Heart left ventricle (tissue), 16 donors: ENCODE measurements at regions not wholly inside any gene's neighbourhood (a gene's known extent, or its start where the extent isn't known, plus 50 kb on each side); places are given as distances from the start of the nearest gene placed in this dataset.

ENCODE experiments used
- ATAC-seq, 4 donors: fragments of 200-7000 bp; cut with Tn5 transposase; one replicate each; pipeline ENCODE4 v1.9.1; 2020 to 2022; ENCODE audit warnings: moderate library complexity in 4 of 4, mild to moderate bottlenecking in 3 of 4, moderate number of reproducible peaks in 1 of 4
- DNase-seq, 5 donors: peaks; one replicate each; pipeline ENCODE4 v3.0.0-alpha.2; 2020
- H3K27ac ChIP-seq, 12 donors: fragments of 200-600 bp; sonication (generic) in 4 of 12; one replicate each; pipeline versions ENCODE4 v1.5.0 to v1.8.0; 2016 to 2022; ENCODE audit warnings: mild to moderate bottlenecking in 2 of 12
- H3K27me3 ChIP-seq, 9 donors: fragments of 200-600 bp; sonication (generic) in 2 of 9; one replicate each; pipeline versions ENCODE4 v1.5.1 to v1.8.0; 2016 to 2022; ENCODE audit warnings: mild to moderate bottlenecking in 3 of 9
- H3K36me3 ChIP-seq, 9 donors: fragments of 200-600 bp; sonication (generic) in 2 of 9; one replicate each; pipeline versions ENCODE4 v1.5.0 to v1.8.0; 2018 to 2022; ENCODE audit warnings: mild to moderate bottlenecking in 2 of 9
- H3K4me1 ChIP-seq, 12 donors: fragments of 200-600 bp; sonication (generic) in 4 of 12; one replicate each; pipeline versions ENCODE4 v1.5.0 to v1.8.0; 2016 to 2022; ENCODE audit warnings: mild to moderate bottlenecking in 3 of 12
- H3K4me3 ChIP-seq, 12 donors: fragments of 200-600 bp; sonication (generic) in 4 of 12; one replicate each; pipeline versions ENCODE4 v1.5.0 to v1.8.0; 2017 to 2022; ENCODE audit warnings: mild to moderate bottlenecking in 9 of 12, moderate library complexity in 4 of 12
- H3K9me3 ChIP-seq, 12 donors: fragments of 200-600 bp; sonication (generic) in 4 of 12; one replicate each; pipeline versions ENCODE4 v1.5.0 to v1.8.0; 2016 to 2022; ENCODE audit warnings: mild to moderate bottlenecking in 1 of 12
- CTCF ChIP-seq, 12 donors: fragments of 200-600 bp; sonication (generic) in 4 of 12; IDR thresholded peaks; one replicate each; pipeline versions ENCODE4 v1.5.0 to v1.8.0; 2018 to 2022; ENCODE audit warnings: antibody characterized with exemption in 12 of 12, mild to moderate bottlenecking in 5 of 12
- POLR2A ChIP-seq, 2 donors: fragments of 450-650 bp; IDR thresholded peaks; one replicate each; pipeline ENCODE4 v1.6.1; 2017; ENCODE audit warnings: antibody characterized with exemption in 2 of 2, mild to moderate bottlenecking in 2 of 2, moderate library complexity in 2 of 2
- WGBS, 4 donors: extraction: QIAGEN DNeasy Blood & Tissue Kit in 2 of 4; methylation state at CpG; one replicate each; pipeline versions ENCODE4 v1.1.5 to v1.1.7; 2013 to 2018; 5-methylcytosine and 5-hydroxymethylcytosine counted together
- intact Hi-C, 10 donors: fragments of 100-400 bp; cut with DNase I; formaldehyde crosslinking; loops; one replicate each; pipeline versions ENCODE4 v1.11.1 to v1.14.2; 2022
- donor health status: ischemic (EF 13 %, LVEDD 7.1; RV severe dilation, severe dysfunction).
- donor health status: healthy with polysubstance abuse.
- donor health status: DM: no; HTN: yes; CAD: no.
- donor health status: DM: no; HTN: no; CAD: no.
- donor health status: ischemic (EF 25% LVEDD 6.9; RV normal size, moderate dysfunction).
- donor health status: ischemic (EF 25% LVEDD 5.7; RV mildly dilated, moderate dysfunction).
- donor health status: healthy.
- donor health status: DM: yes; HTN: yes; CAD: no.
- donor health status: ischemic (EF 35%, LVEDD 5.7; RV mildly dilated, moderate dysfunction).
- donor health status: nonischemic (EF 11% LVEDD 7.7; RV severe dilation, severe dysfunction).
- donor health status: DM: yes; HTN: yes; CAD: no.
- donor health status: PGD.
- donor health status: ischemic (EF 29% LVEDD 5.4; RV normal size, mild dysfunction).
- donor health status: nonischemic (EF 23%, LVEDD 6.1; RV moderate dilation, normal function).

GRCh38 chr15:45892182-45892581 lies 257.4 kb downstream of the SQOR start:
- intact Hi-C loops = no loop called here
- TF ChIP-seq POLR2A (IDR thresholded peaks at IDR 0.05) = no peak
- H3K4me1 ChIP-seq = peaks cover 0 to 11% (median 0%) of the 10 kb centered on the region in 12 donors
- H3K27me3 ChIP-seq = no peaks in the 10 kb centered on the region
- H3K9me3 ChIP-seq = peaks cover 0 to 3% (median 0%) of the 10 kb centered on the region in 12 donors
- 49 to 64% (median 52%) methylated on average over 3 of the region's 3 CpGs for WGBS, 4 donors
- H3K4me3 ChIP-seq = no peak overlapping the region
- ATAC-seq = peak in 2 of 4 donors; percentile 69 to 70
- no peak for DNase-seq
- no peaks in the 10 kb centered on the region for H3K36me3 ChIP-seq
- no peak overlapping the region for H3K27ac ChIP-seq

- intact Hi-C loops = no loop called here
- ATAC-seq (no peak), DNase-seq (no peak)
- no peaks in the 10 kb centered on the region for H3K36me3 ChIP-seq
- H3K4me1 ChIP-seq = peaks cover 0 to 5% (median 0%) of the 10 kb centered on the region in 12 donors
- H3K4me3 ChIP-seq = no peak overlapping the region
- H3K9me3 ChIP-seq = peaks cover 0 to 5% (median under 1%) of the 10 kb centered on the region in 12 donors
- no peak for TF ChIP-seq POLR2A (IDR thresholded peaks at IDR 0.05)
- TF ChIP-seq CTCF (IDR thresholded peaks at IDR 0.05) = no peak
- H3K27me3 ChIP-seq = no peaks in the 10 kb centered on the region
- no peak overlapping the region for H3K27ac ChIP-seq
Measured at GRCh38 chr15:45903283-45903682, 268.5 kb downstream of the SQOR start.

GRCh38 chr15:45904019-45904418 lies 269.2 kb downstream of the SQOR start:
- ATAC-seq (no peak), DNase-seq (no peak)
- WGBS, 4 donors = 91 to 98% (median 97%) methylated on average over 3 of the region's 3 CpGs
- intact Hi-C loops = no loop called here
- H3K27me3 ChIP-seq = no peaks in the 10 kb centered on the region
- H3K9me3 ChIP-seq = peaks cover 0 to 12% (median 6%) of the 10 kb centered on the region in 12 donors
- no peak overlapping the region for H3K4me3 ChIP-seq
- no peak for TF ChIP-seq POLR2A (IDR thresholded peaks at IDR 0.05)
- TF ChIP-seq CTCF (IDR thresholded peaks at IDR 0.05) = no peak
- peaks cover 0 to 5% (median 0%) of the 10 kb centered on the region in 12 donors for H3K4me1 ChIP-seq
- no peak overlapping the region for H3K27ac ChIP-seq
- H3K36me3 ChIP-seq = no peaks in the 10 kb centered on the region

GRCh38 chr15:45906230-45906629 lies 271.4 kb downstream of the SQOR start:
- no peak overlapping the region for H3K27ac ChIP-seq
- TF ChIP-seq POLR2A (IDR thresholded peaks at IDR 0.05) (no peak), CTCF (IDR thresholded peaks at IDR 0.05) (no peak)
- intact Hi-C loops = no loop called here
- H3K27me3 ChIP-seq = no peaks in the 10 kb centered on the region
- H3K36me3 ChIP-seq = no peaks in the 10 kb centered on the region
- peaks cover 0 to 5% (median 0%) of the 10 kb centered on the region in 12 donors for H3K4me1 ChIP-seq
- no peak for DNase-seq
- H3K4me3 ChIP-seq = no peak overlapping the region
- H3K9me3 ChIP-seq = peaks cover 0 to 20% (median 9%) of the 10 kb centered on the region in 12 donors
- WGBS, 4 donors = 57 to 64% (median 61%) methylated on average over 2 of the region's 2 CpGs
- no peak for ATAC-seq

- no peak overlapping the region for H3K4me3 ChIP-seq
- 55 to 76% (median 67%) methylated on average over 3 of the region's 3 CpGs for WGBS, 4 donors
- no peak overlapping the region for H3K27ac ChIP-seq
- ATAC-seq (no peak), DNase-seq (no peak)
- H3K36me3 ChIP-seq = no peaks in the 10 kb centered on the region
- no peaks in the 10 kb centered on the region for H3K27me3 ChIP-seq
- intact Hi-C loops = loop anchor here in 4 of 10 donors (10.0 kb wide), 3 partner anchors 84 to 184 kb away; no protein-coding TSS in a partner anchor
- H3K9me3 ChIP-seq = peaks cover 0 to 20% (median 9%) of the 10 kb centered on the region in 12 donors
- TF ChIP-seq POLR2A (IDR thresholded peaks at IDR 0.05) (no peak), CTCF (IDR thresholded peaks at IDR 0.05) (no peak)
- H3K4me1 ChIP-seq = peaks cover 0 to 5% (median 0%) of the 10 kb centered on the region in 12 donors
Measured at GRCh38 chr15:45910671-45911070, 275.8 kb downstream of the SQOR start.
